OCI-LY3 (cell line): ENCODE measurements at regions not wholly inside any gene's neighbourhood (a gene's known extent, or its start where the extent isn't known, plus 50 kb on each side); places are given as distances from the start of the nearest gene placed in this dataset.

ENCODE experiments used
- CTCF ChIP-seq: fragments of 200-600, 300-600 bp; sonication (generic); IDR thresholded peaks from 2 replicates; pipeline ENCODE4 v1.5.1; 2014; ENCODE audit warnings: antibody characterized with exemption, low read length, low read depth
- EZH2phosphoT487 ChIP-seq: fragments of 200-600 bp; shearing (Covaris generic); IDR thresholded peaks from 2 replicates; pipeline ENCODE4 v1.6.1; 2018; ENCODE audit warnings: antibody characterized with exemption, mixed run types, low read depth

GRCh38 chr4:103329642-103330041 lies 131.5 kb upstream of the CENPE start:
- no peak for TF ChIP-seq CTCF
- TF ChIP-seq EZH2phosphoT487 = no peak
